NB4 (cell line): ENCODE measurements at regions not wholly inside any gene's neighbourhood (a gene's known extent, or its start where the extent isn't known, plus 50 kb on each side); places are given as distances from the start of the nearest gene placed in this dataset.
"Not testable (repeated sequence)": the region's sequence is repeated elsewhere in the genome, so short reads cannot be mapped to it uniquely, and the experiment has no call there.

Source experiments
- DNase-seq: peaks from one replicate; pipeline ENCODE4 v3.0.0; 2010; ENCODE audit warnings: low read depth
- H3K4me3 ChIP-seq: one replicate; pipeline ENCODE4 v1.5.1; 2011; ENCODE audit warnings: mild to moderate bottlenecking, low read depth, low read length, moderate library complexity
- MYC ChIP-seq: IDR thresholded peaks from 2 replicates; pipeline ENCODE4 v1.6.1; 2011; ENCODE audit warnings: low read depth, low read length
- POLR2A ChIP-seq: IDR thresholded peaks from 2 replicates; pipeline ENCODE4 v1.6.1; 2011; ENCODE audit warnings: mild to moderate bottlenecking; ENCODE audit not compliant: insufficient read length; ENCODE audit errors: extremely low read depth
- TF ChIP-seq, protein P1 (sequence below): IDR thresholded peaks from 2 replicates; pipeline ENCODE4 v1.6.1; 2011; ENCODE audit warnings: low read depth, low read length
- TF ChIP-seq, protein P2 (sequence below): IDR thresholded peaks from one replicate; pipeline ENCODE4 v1.5.1; 2012; ENCODE audit warnings: low read depth, low read length

GRCh38 chr2:194380011-194380410, 1277.0 kb upstream of the SLC39A10 start:
- no peak overlapping the region for H3K4me3 ChIP-seq
- DNase-seq: no peak
- TF ChIP-seq, protein P1, sequence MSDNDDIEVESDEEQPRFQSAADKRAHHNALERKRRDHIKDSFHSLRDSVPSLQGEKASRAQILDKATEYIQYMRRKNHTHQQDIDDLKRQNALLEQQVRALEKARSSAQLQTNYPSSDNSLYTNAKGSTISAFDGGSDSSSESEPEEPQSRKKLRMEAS: no peak
- TF ChIP-seq, protein P2, sequence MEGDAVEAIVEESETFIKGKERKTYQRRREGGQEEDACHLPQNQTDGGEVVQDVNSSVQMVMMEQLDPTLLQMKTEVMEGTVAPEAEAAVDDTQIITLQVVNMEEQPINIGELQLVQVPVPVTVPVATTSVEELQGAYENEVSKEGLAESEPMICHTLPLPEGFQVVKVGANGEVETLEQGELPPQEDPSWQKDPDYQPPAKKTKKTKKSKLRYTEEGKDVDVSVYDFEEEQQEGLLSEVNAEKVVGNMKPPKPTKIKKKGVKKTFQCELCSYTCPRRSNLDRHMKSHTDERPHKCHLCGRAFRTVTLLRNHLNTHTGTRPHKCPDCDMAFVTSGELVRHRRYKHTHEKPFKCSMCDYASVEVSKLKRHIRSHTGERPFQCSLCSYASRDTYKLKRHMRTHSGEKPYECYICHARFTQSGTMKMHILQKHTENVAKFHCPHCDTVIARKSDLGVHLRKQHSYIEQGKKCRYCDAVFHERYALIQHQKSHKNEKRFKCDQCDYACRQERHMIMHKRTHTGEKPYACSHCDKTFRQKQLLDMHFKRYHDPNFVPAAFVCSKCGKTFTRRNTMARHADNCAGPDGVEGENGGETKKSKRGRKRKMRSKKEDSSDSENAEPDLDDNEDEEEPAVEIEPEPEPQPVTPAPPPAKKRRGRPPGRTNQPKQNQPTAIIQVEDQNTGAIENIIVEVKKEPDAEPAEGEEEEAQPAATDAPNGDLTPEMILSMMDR: no peak
- no peak for TF ChIP-seq MYC
- no peak for TF ChIP-seq POLR2A

- DNase-seq, H3K4me3 ChIP-seq: not testable (repeated sequence)
Observed at GRCh38 chr2:194367390-194367789, 1289.6 kb upstream of the SLC39A10 start.

GRCh38 chr2:194363878-194364277, 1293.1 kb upstream of the SLC39A10 start:
- DNase-seq: no peak
- TF ChIP-seq POLR2A (no peak), MYC (no peak)
- TF ChIP-seq, protein P1: no peak
- TF ChIP-seq, protein P2: no peak

GRCh38 chr2:194363295-194363694, 1293.7 kb upstream of the SLC39A10 start:
- no peak for DNase-seq
- TF ChIP-seq, protein P2: no peak
- TF ChIP-seq, protein P1: no peak
- TF ChIP-seq POLR2A (no peak), MYC (no peak)
- no peak overlapping the region for H3K4me3 ChIP-seq

More at GRCh38 chr2:194363878-194364277, 1293.1 kb upstream of the SLC39A10 start:
- no peak overlapping the region for H3K4me3 ChIP-seq

- no peak overlapping the region for H3K4me3 ChIP-seq
- TF ChIP-seq, protein P1: no peak
- TF ChIP-seq POLR2A (no peak), MYC (no peak)
- TF ChIP-seq, protein P2: no peak
- no peak for DNase-seq
Observed at GRCh38 chr2:194352505-194352904, 1304.5 kb upstream of the SLC39A10 start.

GRCh38 chr2:194346193-194346592, 1310.8 kb upstream of the SLC39A10 start:
- DNase-seq: no peak
- TF ChIP-seq, protein P1: no peak
- TF ChIP-seq POLR2A (no peak), MYC (no peak)
- TF ChIP-seq, protein P2: no peak
- no peak overlapping the region for H3K4me3 ChIP-seq
